ENCODE measurements at regions not wholly inside any gene's neighbourhood (a gene's known extent, or its start where the extent isn't known, plus 50 kb on each side); places are given as distances from the start of the nearest gene placed in this dataset.

DNA sequence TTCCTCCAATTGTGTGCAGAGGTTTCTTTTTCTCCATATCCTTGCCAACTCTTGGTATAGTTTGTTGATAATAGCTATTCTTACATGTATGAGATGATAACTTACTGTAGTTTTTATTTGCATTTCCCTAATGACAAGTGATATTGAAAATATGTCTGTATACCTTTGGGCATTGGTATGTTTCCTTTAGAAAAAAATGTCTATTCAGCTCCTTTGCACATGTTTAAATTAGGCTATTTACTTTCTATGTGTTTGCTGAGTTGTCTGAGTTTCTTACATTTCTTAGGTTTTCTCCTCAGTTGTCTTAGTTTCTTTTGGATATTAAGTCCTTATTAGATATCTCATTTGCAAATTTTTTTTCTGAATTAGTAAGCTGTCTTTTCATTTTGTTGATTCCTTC lies 487.3 kb upstream of the EPHA5 start:
- TF ChIP-seq, protein P1, sequence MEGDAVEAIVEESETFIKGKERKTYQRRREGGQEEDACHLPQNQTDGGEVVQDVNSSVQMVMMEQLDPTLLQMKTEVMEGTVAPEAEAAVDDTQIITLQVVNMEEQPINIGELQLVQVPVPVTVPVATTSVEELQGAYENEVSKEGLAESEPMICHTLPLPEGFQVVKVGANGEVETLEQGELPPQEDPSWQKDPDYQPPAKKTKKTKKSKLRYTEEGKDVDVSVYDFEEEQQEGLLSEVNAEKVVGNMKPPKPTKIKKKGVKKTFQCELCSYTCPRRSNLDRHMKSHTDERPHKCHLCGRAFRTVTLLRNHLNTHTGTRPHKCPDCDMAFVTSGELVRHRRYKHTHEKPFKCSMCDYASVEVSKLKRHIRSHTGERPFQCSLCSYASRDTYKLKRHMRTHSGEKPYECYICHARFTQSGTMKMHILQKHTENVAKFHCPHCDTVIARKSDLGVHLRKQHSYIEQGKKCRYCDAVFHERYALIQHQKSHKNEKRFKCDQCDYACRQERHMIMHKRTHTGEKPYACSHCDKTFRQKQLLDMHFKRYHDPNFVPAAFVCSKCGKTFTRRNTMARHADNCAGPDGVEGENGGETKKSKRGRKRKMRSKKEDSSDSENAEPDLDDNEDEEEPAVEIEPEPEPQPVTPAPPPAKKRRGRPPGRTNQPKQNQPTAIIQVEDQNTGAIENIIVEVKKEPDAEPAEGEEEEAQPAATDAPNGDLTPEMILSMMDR (conservative IDR thresholded peaks at IDR 0.05; ENCODE audit: low read length): no peak
- TF ChIP-seq EZH2phosphoT487 (IDR thresholded peaks at IDR 0.05; ENCODE audit: borderline replicate concordance): no peak
